ACC112 (cell line): ENCODE measurements at regions not wholly inside any gene's neighbourhood (a gene's known extent, or its start where the extent isn't known, plus 50 kb on each side); places are given as distances from the start of the nearest gene placed in this dataset.

Experiments
- H2AFZ ChIP-seq: fragments of 200-600 bp; sonication (generic); one replicate; pipeline ENCODE4 v1.6.0; 2017; ENCODE audit warnings: antibody characterized with exemption, low read length; ENCODE audit not compliant: unreplicated experiment
- H3K27ac ChIP-seq: fragments of 200-600 bp; sonication (generic); 2 replicates; pipeline ENCODE4 v1.5.1; 2014; ENCODE audit warnings: low read depth, mild to moderate bottlenecking, antibody characterized with exemption, low read length, moderate library complexity
- H3K27me3 ChIP-seq: fragments of 200-600 bp; sonication (generic); 2 replicates; pipeline ENCODE4 v1.6.1; 2014; ENCODE audit warnings: mild to moderate bottlenecking, antibody characterized with exemption, low read length, moderate library complexity, mixed read lengths; ENCODE audit not compliant: insufficient read depth
- H3K36me3 ChIP-seq: fragments of 200-600 bp; sonication (generic); 2 replicates; pipeline ENCODE4 v1.6.1; 2016; ENCODE audit warnings: mild to moderate bottlenecking, antibody characterized with exemption, low read length, moderate library complexity, mixed read lengths; ENCODE audit not compliant: insufficient read depth
- H3K4me1 ChIP-seq: fragments of 200-600 bp; sonication (generic); one replicate; pipeline ENCODE4 v1.6.1; 2016; ENCODE audit warnings: low read length, mixed read lengths; ENCODE audit not compliant: insufficient read depth, unreplicated experiment, control insufficient read depth
- H3K4me3 ChIP-seq: fragments of 200-600 bp; sonication (generic); 2 replicates; pipeline ENCODE4 v1.5.1; 2014; ENCODE audit warnings: mild to moderate bottlenecking, low read depth, low read length
- H3K79me2 ChIP-seq: fragments of 200-600 bp; sonication (generic); one replicate; pipeline ENCODE4 v1.6.0; 2016; ENCODE audit warnings: low read length; ENCODE audit not compliant: control insufficient read depth, unreplicated experiment, insufficient read depth

GRCh38 chr4:20326977-20327376, 75.3 kb downstream of the SLIT2 start:
- no peaks in the 10 kb centered on the region for H3K27me3 ChIP-seq
- H3K4me3 ChIP-seq = no peak overlapping the region
- peaks cover 5% of the 10 kb centered on the region for H3K4me1 ChIP-seq
- no peaks in the 10 kb centered on the region; the same call in 1 of the 2 replicates for H3K36me3 ChIP-seq
- H3K79me2 ChIP-seq = peaks cover 8% of the 10 kb centered on the region
- H2AFZ ChIP-seq = no peak overlapping the region
- no peak overlapping the region for H3K27ac ChIP-seq

- Histone ChIP-seq H3K4me3 (no peak overlapping the region), H3K36me3 (no peaks in the 10 kb centered on the region; the same call in 1 of the 2 replicates), H3K27me3 (no peaks in the 10 kb centered on the region), H2AFZ (no peak overlapping the region), H3K4me1 (peaks cover 5% of the 10 kb centered on the region), H3K27ac (no peak overlapping the region), H3K79me2 (peaks cover 8% of the 10 kb centered on the region)
Measured at GRCh38 chr4:20327808-20328207, 76.1 kb downstream of the SLIT2 start.

GRCh38 chr4:20331642-20332041, 79.9 kb downstream of the SLIT2 start:
- Histone ChIP-seq H3K4me1 (no peaks in the 10 kb centered on the region), H3K27ac (no peak overlapping the region), H2AFZ (no peak overlapping the region), H3K27me3 (no peaks in the 10 kb centered on the region), H3K4me3 (no peak overlapping the region), H3K79me2 (peaks cover 5% of the 10 kb centered on the region), H3K36me3 (no peaks in the 10 kb centered on the region; the same call in 1 of the 2 replicates)

GRCh38 chr4:20333141-20333715, 81.5 kb downstream of the SLIT2 start:
- Histone ChIP-seq H3K36me3 (no peaks in the 10 kb centered on the region; the same call in 1 of the 2 replicates), H3K27me3 (no peaks in the 10 kb centered on the region), H3K4me3 (no peak overlapping the region), H3K79me2 (peaks cover 5% of the 10 kb centered on the region), H3K4me1 (no peaks in the 10 kb centered on the region), H3K27ac (no peak overlapping the region), H2AFZ (no peak overlapping the region)

- H2AFZ ChIP-seq = no peak overlapping the region
- no peaks in the 10 kb centered on the region for H3K4me1 ChIP-seq
- no peaks in the 10 kb centered on the region for H3K27me3 ChIP-seq
- H3K79me2 ChIP-seq = peaks cover 6% of the 10 kb centered on the region
- H3K4me3 ChIP-seq = no peak overlapping the region
- no peaks in the 10 kb centered on the region for H3K36me3 ChIP-seq
- no peak overlapping the region for H3K27ac ChIP-seq
Measured at GRCh38 chr4:20337261-20337664, 85.6 kb downstream of the SLIT2 start.

GRCh38 chr4:20338841-20339240, 87.1 kb downstream of the SLIT2 start:
- no peaks in the 10 kb centered on the region for H3K4me1 ChIP-seq
- no peaks in the 10 kb centered on the region for H3K36me3 ChIP-seq
- no peaks in the 10 kb centered on the region for H3K27me3 ChIP-seq
- H2AFZ ChIP-seq = no peak overlapping the region
- H3K79me2 ChIP-seq = peaks cover 6% of the 10 kb centered on the region
- H3K4me3 ChIP-seq = no peak overlapping the region
- H3K27ac ChIP-seq = no peak overlapping the region

- Histone ChIP-seq H3K27me3 (no peaks in the 10 kb centered on the region), H3K27ac (no peak overlapping the region), H2AFZ (no peak overlapping the region), H3K4me3 (no peak overlapping the region), H3K4me1 (no peaks in the 10 kb centered on the region), H3K36me3 (no peaks in the 10 kb centered on the region), H3K79me2 (peaks cover 10% of the 10 kb centered on the region)
Measured at GRCh38 chr4:20341134-20341738, 89.5 kb downstream of the SLIT2 start.

GRCh38 chr4:20347531-20347930, 95.8 kb downstream of the SLIT2 start:
- Histone ChIP-seq H3K27ac (no peak overlapping the region), H3K27me3 (no peaks in the 10 kb centered on the region), H3K79me2 (peaks cover 4% of the 10 kb centered on the region)

GRCh38 chr4:20348411-20348810, 96.7 kb downstream of the SLIT2 start:
- Histone ChIP-seq H3K4me1 (no peaks in the 10 kb centered on the region), H3K79me2 (peaks cover 4% of the 10 kb centered on the region), H3K27me3 (no peaks in the 10 kb centered on the region), H3K36me3 (no peaks in the 10 kb centered on the region), H3K4me3 (no peak overlapping the region), H2AFZ (no peak overlapping the region), H3K27ac (no peak overlapping the region)

More at GRCh38 chr4:20347531-20347930, 95.8 kb downstream of the SLIT2 start:
- no peaks in the 10 kb centered on the region for H3K36me3 ChIP-seq
- no peak overlapping the region for H2AFZ ChIP-seq
- no peak overlapping the region for H3K4me3 ChIP-seq
- no peaks in the 10 kb centered on the region for H3K4me1 ChIP-seq

GRCh38 chr4:20351360-20352162, 99.9 kb downstream of the SLIT2 start:
- no peaks in the 10 kb centered on the region for H3K36me3 ChIP-seq
- H3K27me3 ChIP-seq = no peaks in the 10 kb centered on the region
- H2AFZ ChIP-seq = no peak overlapping the region
- no peak overlapping the region for H3K4me3 ChIP-seq
- H3K27ac ChIP-seq = no peak overlapping the region
- no peaks in the 10 kb centered on the region for H3K79me2 ChIP-seq
- H3K4me1 ChIP-seq = no peaks in the 10 kb centered on the region

GRCh38 chr4:20352163-20352431, 100.4 kb downstream of the SLIT2 start:
- no peaks in the 10 kb centered on the region for H3K79me2 ChIP-seq
- no peak overlapping the region for H3K27ac ChIP-seq
- no peak overlapping the region for H3K4me3 ChIP-seq
- H3K4me1 ChIP-seq = no peaks in the 10 kb centered on the region
- H3K27me3 ChIP-seq = no peaks in the 10 kb centered on the region
- no peaks in the 10 kb centered on the region for H3K36me3 ChIP-seq
- H2AFZ ChIP-seq = no peak overlapping the region
